ENCODE measurements at regions not wholly inside any gene's neighbourhood (a gene's known extent, or its start where the extent isn't known, plus 50 kb on each side); places are given as distances from the start of the nearest gene placed in this dataset.

DNA sequence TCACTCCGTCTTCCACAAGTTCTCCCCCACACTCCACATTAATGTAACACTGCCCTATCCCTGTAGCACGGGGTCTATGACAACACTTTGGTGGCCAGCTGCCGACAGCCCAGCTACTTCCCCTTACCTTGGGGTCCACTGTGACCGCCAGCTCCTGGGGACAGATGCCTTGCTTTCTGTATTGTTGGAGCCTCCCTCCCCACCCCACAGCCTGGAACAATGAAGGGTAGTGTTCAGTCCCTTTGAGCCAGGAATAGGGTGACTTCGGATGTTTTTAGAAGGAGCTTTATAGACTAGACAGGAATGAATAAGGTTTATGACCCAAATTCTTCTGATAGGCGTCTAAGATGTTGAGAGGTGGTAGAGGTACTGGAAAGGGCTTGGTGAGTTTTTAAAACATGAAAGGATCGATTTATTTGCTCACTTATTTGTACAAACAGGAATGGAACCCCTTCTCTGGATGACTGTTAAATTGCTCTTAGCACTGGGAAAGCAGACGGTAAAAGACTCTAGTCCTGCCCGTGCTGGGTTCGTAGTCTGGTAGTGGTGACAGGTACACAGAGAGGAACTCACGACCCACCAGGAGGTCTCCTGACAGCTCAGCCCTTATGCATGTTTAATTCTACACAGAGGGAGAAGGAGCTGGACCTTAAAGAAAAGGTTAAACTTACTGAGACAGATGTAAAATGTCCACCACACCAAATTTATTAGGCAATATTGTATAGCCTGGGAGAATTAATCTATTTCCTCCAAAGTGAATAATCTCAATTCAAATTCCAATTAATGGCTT lies 90.9 kb downstream of the MYCN start:
- Histone ChIP-seq H3K27ac (no peak overlapping the region), H3K4me3 (no peak overlapping the region), H3K36me3 (no peaks in the 10 kb centered on the region), H3K9me3 (no peaks in the 10 kb centered on the region), H3K27me3 (replicated peaks; ENCODE audit: insufficient read depth) (no peaks in the 10 kb centered on the region), H3K4me1 (replicated peaks) (no peaks in the 10 kb centered on the region)
- intact Hi-C loops (cut with DNase I) = no loop called here
- TF ChIP-seq, protein P1, sequence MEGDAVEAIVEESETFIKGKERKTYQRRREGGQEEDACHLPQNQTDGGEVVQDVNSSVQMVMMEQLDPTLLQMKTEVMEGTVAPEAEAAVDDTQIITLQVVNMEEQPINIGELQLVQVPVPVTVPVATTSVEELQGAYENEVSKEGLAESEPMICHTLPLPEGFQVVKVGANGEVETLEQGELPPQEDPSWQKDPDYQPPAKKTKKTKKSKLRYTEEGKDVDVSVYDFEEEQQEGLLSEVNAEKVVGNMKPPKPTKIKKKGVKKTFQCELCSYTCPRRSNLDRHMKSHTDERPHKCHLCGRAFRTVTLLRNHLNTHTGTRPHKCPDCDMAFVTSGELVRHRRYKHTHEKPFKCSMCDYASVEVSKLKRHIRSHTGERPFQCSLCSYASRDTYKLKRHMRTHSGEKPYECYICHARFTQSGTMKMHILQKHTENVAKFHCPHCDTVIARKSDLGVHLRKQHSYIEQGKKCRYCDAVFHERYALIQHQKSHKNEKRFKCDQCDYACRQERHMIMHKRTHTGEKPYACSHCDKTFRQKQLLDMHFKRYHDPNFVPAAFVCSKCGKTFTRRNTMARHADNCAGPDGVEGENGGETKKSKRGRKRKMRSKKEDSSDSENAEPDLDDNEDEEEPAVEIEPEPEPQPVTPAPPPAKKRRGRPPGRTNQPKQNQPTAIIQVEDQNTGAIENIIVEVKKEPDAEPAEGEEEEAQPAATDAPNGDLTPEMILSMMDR (IDR thresholded peaks at IDR 0.05) = no peak
- TF ChIP-seq POLR2AphosphoS5 (IDR thresholded peaks at IDR 0.05) (no peak), POLR2A (IDR thresholded peaks at IDR 0.05) (no peak)
- 61% methylated on average over 11 of the region's 11 CpGs for WGBS
- DNase-seq (ENCODE audit: low spot score) = no peak

DNA sequence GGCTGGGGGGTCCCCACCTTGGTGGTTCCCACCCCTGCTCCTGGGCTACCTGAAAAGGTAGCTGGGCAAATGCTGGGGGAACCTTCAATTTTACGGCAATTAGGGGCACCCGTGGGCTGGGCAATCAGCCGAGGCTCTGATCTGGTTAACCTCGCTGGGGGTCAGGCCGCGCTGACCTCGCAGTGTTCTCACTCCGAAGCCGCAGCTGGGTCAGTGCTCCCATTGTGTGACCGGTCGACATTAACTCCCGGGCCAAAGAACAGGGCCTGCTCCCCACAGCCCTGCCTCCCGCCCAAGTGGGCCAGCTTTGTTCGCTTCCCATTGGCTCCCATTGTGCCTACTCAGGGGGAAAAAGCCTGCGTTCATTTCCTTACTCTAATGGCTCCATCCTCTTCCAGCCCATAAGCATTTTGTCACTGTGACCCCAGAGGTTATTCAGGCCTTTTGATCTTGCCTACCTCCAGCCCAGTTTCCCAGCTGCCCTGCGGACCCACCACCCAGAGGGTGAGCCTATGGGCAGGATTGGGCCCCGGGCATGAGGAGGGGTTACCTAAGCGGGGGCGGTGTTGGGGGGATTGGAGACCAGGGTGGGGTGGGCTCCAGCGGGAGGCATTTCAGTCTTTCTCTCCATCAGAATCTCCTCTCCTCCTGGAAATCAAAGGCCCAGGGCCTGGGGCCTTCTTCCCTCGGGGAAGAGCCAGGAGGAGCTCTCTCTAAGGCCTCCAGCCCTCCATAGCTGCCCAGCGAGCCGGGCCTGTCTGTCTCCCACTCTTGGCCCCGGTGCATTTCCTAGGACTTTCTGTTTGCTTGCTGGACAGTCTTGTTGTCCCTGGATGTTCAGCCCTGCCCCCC lies 90.1 kb downstream of the MYCN start:
- 86% methylated on average over 24 of the region's 24 CpGs for WGBS
- Histone ChIP-seq H3K27me3 (replicated peaks; ENCODE audit: insufficient read depth) (no peaks in the 10 kb centered on the region), H3K4me1 (replicated peaks) (no peaks in the 10 kb centered on the region), H3K27ac (no peak overlapping the region), H3K4me3 (no peak overlapping the region), H3K9me3 (no peaks in the 10 kb centered on the region), H3K36me3 (no peaks in the 10 kb centered on the region)
- TF ChIP-seq POLR2A (IDR thresholded peaks at IDR 0.05) (no peak), POLR2AphosphoS5 (IDR thresholded peaks at IDR 0.05) (no peak)
- TF ChIP-seq, protein P1 (IDR thresholded peaks at IDR 0.05) = no peak
- intact Hi-C loops (cut with DNase I) = no loop called here
- DNase-seq (ENCODE audit: low spot score) = no peak

DNA sequence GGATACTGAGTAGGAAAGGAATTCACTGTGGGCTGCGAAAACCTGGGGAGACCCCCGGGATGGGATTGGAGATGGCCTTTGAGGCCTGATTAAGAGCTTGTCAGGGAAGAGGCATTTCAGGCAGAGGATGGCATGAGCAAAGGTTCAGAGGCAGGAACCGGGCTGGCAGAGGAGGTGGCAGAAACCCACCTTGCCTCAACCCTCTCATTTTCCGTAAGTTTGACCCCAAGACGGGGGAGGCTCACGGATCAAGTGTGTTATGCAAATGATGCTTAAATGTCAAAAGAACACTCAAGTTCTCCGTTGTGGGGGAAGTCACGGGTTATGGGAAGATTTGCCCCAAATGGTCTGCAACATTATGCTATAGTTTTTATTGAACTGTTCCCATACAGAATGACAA lies 88.3 kb downstream of the MYCN start:
- no peaks in the 10 kb centered on the region for H3K9me3 ChIP-seq
- no peaks in the 10 kb centered on the region for H3K4me1 ChIP-seq (replicated peaks)
- H3K27ac ChIP-seq = no peak overlapping the region
- no peaks in the 10 kb centered on the region for H3K36me3 ChIP-seq
- 94% methylated on average over 8 of the region's 8 CpGs for WGBS
- no peak overlapping the region for H3K4me3 ChIP-seq
- intact Hi-C loops (cut with DNase I) = no loop called here
- no peak for DNase-seq (ENCODE audit: low spot score)
- TF ChIP-seq POLR2A (IDR thresholded peaks at IDR 0.05) (no peak), POLR2AphosphoS5 (IDR thresholded peaks at IDR 0.05) (no peak)
- TF ChIP-seq, protein P1 (IDR thresholded peaks at IDR 0.05) = no peak
- no peaks in the 10 kb centered on the region for H3K27me3 ChIP-seq (replicated peaks; ENCODE audit: insufficient read depth)

- H3K36me3 ChIP-seq = no peaks in the 10 kb centered on the region
- DNase-seq (ENCODE audit: low spot score) = no peak
- no peaks in the 10 kb centered on the region for H3K27me3 ChIP-seq (replicated peaks; ENCODE audit: insufficient read depth)
- intact Hi-C loops (cut with DNase I) = no loop called here
- H3K4me1 ChIP-seq (replicated peaks) = no peaks in the 10 kb centered on the region
- H3K9me3 ChIP-seq = no peaks in the 10 kb centered on the region
- no peak overlapping the region for H3K4me3 ChIP-seq
- no peak for TF ChIP-seq POLR2AphosphoS5 (IDR thresholded peaks at IDR 0.05)
- TF ChIP-seq, protein P1 (IDR thresholded peaks at IDR 0.05) = no peak
- TF ChIP-seq POLR2A (IDR thresholded peaks at IDR 0.05) = no peak
- no peak overlapping the region for H3K27ac ChIP-seq
- 61% methylated on average over 8 of the region's 8 CpGs for WGBS
These were observed 86.6 kb downstream of the MYCN start for GRCh38 chr2:16026816-16027501.
